Panc1 (cell line): ENCODE measurements at regions not wholly inside any gene's neighbourhood (a gene's known extent, or its start where the extent isn't known, plus 50 kb on each side); places are given as distances from the start of the nearest gene placed in this dataset.

Experiments used
- ATAC-seq: fragments of 200-7000 bp; cut with Tn5 transposase; 2 replicates; pipeline ENCODE4 v1.9.1; 2020; ENCODE audit warnings: mild to moderate bottlenecking, moderate library complexity
- BruUV-seq: library from RNA; stranded (reverse); fragments of 400-500 nt; replicated peaks from 2 replicates; lab custom pipeline; 2021; lab: Mats Ljungman, UMichigan
- CTCF ChIA-PET: fragments of 300-600 bp; sonication (Branson Sonifier 250); formaldehyde crosslinking; loops from one replicate; lab custom pipeline; 2022; ENCODE audit warnings: antibody characterized with exemption; lab: Charles Lee
- POLR2A ChIA-PET: fragments of 300-600 bp; sonication (Branson Sonifier 250); formaldehyde crosslinking; loops from one replicate; lab custom pipeline; 2022; ENCODE audit warnings: antibody characterized with exemption; lab: Charles Lee
- DNase-seq: peaks from one replicate; pipeline ENCODE4 v3.0.0-alpha.2; 2010; ENCODE audit warnings: low read depth, low spot score
- H3K27ac ChIP-seq: 2 replicates; pipeline ENCODE4 v1.5.1; 2011; ENCODE audit warnings: mild to moderate bottlenecking, low read length, inconsistent platforms
- H3K27me3 ChIP-seq: fragments of 200-500 bp; sonication (Bioruptor generic); 2 replicates; pipeline ENCODE4 v1.6.0; 2014; ENCODE audit warnings: low read length, inconsistent platforms; ENCODE audit not compliant: control insufficient read depth, insufficient read depth
- H3K36me3 ChIP-seq: fragments of 200-500 bp; sonication (Bioruptor generic); 2 replicates; pipeline ENCODE4 v1.5.1; 2014; ENCODE audit warnings: inconsistent platforms, mild to moderate bottlenecking, low read length, moderate library complexity; ENCODE audit not compliant: control insufficient read depth, insufficient read depth
- H3K4me1 ChIP-seq: 2 replicates; pipeline ENCODE4 v1.5.1; 2011; ENCODE audit warnings: inconsistent platforms, mild to moderate bottlenecking, low read length, moderate library complexity; ENCODE audit not compliant: control insufficient read depth, insufficient read depth
- H3K4me3 ChIP-seq, 2 experiments: 2 replicates each; pipeline ENCODE4 v1.5.1; 2011 to 2012; ENCODE audit warnings: low read depth in 2 of 2, low read length in 2 of 2, mild to moderate bottlenecking in 2 of 2, inconsistent platforms in 1 of 2, moderate library complexity in 1 of 2
- H3K9me3 ChIP-seq: fragments of 200-500 bp; sonication (Bioruptor generic); 2 replicates; pipeline ENCODE4 v1.5.1; 2014; ENCODE audit warnings: low read depth, mild to moderate bottlenecking, inconsistent platforms, low read length, moderate library complexity; ENCODE audit not compliant: control insufficient read depth, insufficient read depth
- POLR2AphosphoS5 ChIP-seq: IDR thresholded peaks from 2 replicates; pipeline ENCODE4 v1.6.1; 2012; ENCODE audit warnings: mild to moderate bottlenecking, low read depth, low read length, moderate library complexity
- SIN3A ChIP-seq: IDR thresholded peaks from 2 replicates; pipeline ENCODE4 v1.6.1; 2012; ENCODE audit warnings: low read depth, mild to moderate bottlenecking, low read length, moderate library complexity, borderline replicate concordance; ENCODE audit not compliant: insufficient read depth
- TCF7L2 ChIP-seq: IDR thresholded peaks from 2 replicates; pipeline ENCODE4 v1.6.1; 2011; ENCODE audit warnings: mild to moderate bottlenecking, low read depth, low read length, inconsistent platforms
- in situ Hi-C: cut with HindIII; loops from 2 replicates; pipeline ENCODE4 v1.10.0; 2016; ENCODE audit warnings: low sequenced_read_pairs, low pct_unique_long_range_greater_than_20kb
- intact Hi-C: fragments of 100-400 bp; cut with micrococcal nuclease; formaldehyde crosslinking; loops from one replicate; pipeline ENCODE4 v1.10.0; 2022; ENCODE audit not compliant: unreplicated experiment
- TF ChIP-seq, protein P1 (sequence below), 2 experiments: IDR thresholded peaks; 2 replicates each; pipeline ENCODE4 v1.6.1; 2011 to 2012; ENCODE audit warnings: low read depth in 2 of 2, control low read depth in 1 of 2, low read length in 1 of 2, mild to moderate bottlenecking in 1 of 2, moderate library complexity in 1 of 2; ENCODE audit not compliant: insufficient read depth in 1 of 2
- TF ChIP-seq, protein P2 (sequence below): fragments of 450-650 bp; IDR thresholded peaks from 2 replicates; pipeline ENCODE4 v1.5.1; 2017; ENCODE audit warnings: mild to moderate bottlenecking

DNA sequence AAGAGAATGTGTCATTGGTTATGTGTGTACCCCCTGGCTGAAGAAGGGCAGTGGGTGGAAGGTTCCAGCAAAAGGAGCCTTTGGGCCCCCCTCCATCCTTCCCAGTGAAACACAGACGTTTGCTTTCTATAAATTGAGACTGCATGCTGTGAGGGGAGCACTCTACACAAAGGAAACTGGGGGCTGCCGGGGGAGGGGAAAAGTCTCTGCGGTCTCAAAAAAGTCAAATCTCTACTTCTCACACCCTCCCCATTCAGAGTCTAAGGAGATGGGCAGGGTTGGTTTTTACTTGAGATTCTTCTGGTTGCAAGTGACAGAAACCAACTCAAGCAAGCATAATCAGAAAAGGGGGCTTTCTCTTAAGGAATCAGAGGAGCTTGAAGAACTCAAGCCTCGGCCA is 50.1 kb upstream of the TLE3 start:
- DNase-seq (no peak), ATAC-seq (no peak)
- peaks cover 10% of the 10 kb centered on the region for H3K4me1 ChIP-seq
- no peak overlapping the region for H3K4me3 ChIP-seq
- no TSS peak for BruUV-seq
- H3K27me3 ChIP-seq: no peaks in the 10 kb centered on the region
- no peaks in the 10 kb centered on the region for H3K36me3 ChIP-seq
- intact Hi-C loops: no loop called here
- in situ Hi-C loops: no loop called here
- POLR2A ChIA-PET: no interaction called here
- H3K27ac ChIP-seq: no peak overlapping the region
- CTCF ChIA-PET: no interaction called here
- H3K9me3 ChIP-seq: no peaks in the 10 kb centered on the region
- TF ChIP-seq, protein P1, sequence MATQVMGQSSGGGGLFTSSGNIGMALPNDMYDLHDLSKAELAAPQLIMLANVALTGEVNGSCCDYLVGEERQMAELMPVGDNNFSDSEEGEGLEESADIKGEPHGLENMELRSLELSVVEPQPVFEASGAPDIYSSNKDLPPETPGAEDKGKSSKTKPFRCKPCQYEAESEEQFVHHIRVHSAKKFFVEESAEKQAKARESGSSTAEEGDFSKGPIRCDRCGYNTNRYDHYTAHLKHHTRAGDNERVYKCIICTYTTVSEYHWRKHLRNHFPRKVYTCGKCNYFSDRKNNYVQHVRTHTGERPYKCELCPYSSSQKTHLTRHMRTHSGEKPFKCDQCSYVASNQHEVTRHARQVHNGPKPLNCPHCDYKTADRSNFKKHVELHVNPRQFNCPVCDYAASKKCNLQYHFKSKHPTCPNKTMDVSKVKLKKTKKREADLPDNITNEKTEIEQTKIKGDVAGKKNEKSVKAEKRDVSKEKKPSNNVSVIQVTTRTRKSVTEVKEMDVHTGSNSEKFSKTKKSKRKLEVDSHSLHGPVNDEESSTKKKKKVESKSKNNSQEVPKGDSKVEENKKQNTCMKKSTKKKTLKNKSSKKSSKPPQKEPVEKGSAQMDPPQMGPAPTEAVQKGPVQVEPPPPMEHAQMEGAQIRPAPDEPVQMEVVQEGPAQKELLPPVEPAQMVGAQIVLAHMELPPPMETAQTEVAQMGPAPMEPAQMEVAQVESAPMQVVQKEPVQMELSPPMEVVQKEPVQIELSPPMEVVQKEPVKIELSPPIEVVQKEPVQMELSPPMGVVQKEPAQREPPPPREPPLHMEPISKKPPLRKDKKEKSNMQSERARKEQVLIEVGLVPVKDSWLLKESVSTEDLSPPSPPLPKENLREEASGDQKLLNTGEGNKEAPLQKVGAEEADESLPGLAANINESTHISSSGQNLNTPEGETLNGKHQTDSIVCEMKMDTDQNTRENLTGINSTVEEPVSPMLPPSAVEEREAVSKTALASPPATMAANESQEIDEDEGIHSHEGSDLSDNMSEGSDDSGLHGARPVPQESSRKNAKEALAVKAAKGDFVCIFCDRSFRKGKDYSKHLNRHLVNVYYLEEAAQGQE (IDR thresholded peaks at IDR 0.05; ENCODE audit: insufficient read depth in 1 of 2, low read depth in 2 of 2, low read length in 1 of 2): no peak
- TF ChIP-seq TCF7L2: no peak
- no peak for TF ChIP-seq POLR2AphosphoS5
- TF ChIP-seq SIN3A: no peak
- TF ChIP-seq, protein P2, sequence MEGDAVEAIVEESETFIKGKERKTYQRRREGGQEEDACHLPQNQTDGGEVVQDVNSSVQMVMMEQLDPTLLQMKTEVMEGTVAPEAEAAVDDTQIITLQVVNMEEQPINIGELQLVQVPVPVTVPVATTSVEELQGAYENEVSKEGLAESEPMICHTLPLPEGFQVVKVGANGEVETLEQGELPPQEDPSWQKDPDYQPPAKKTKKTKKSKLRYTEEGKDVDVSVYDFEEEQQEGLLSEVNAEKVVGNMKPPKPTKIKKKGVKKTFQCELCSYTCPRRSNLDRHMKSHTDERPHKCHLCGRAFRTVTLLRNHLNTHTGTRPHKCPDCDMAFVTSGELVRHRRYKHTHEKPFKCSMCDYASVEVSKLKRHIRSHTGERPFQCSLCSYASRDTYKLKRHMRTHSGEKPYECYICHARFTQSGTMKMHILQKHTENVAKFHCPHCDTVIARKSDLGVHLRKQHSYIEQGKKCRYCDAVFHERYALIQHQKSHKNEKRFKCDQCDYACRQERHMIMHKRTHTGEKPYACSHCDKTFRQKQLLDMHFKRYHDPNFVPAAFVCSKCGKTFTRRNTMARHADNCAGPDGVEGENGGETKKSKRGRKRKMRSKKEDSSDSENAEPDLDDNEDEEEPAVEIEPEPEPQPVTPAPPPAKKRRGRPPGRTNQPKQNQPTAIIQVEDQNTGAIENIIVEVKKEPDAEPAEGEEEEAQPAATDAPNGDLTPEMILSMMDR: no peak
